IMR-90 (cell line): ENCODE measurements at regions not wholly inside any gene's neighbourhood (a gene's known extent, or its start where the extent isn't known, plus 50 kb on each side); places are given as distances from the start of the nearest gene placed in this dataset.
"Not testable (repeated sequence)": the region's sequence is repeated elsewhere in the genome, so short reads cannot be mapped to it uniquely, and the experiment has no call there.

ENCODE experiments used
- ATAC-seq: fragments of 200-7000 bp; cut with Tn5 transposase; 2 replicates; pipeline ENCODE4 v1.9.1; 2020; ENCODE audit warnings: low read depth, mild to moderate bottlenecking, moderate library complexity
- BruUV-seq: library from RNA; stranded (reverse); fragments of 400-500 nt; replicated peaks from 2 replicates; lab custom pipeline; 2021; lab: Mats Ljungman, UMichigan
- CTCF ChIA-PET: fragments of 300-600 bp; formaldehyde crosslinking; extraction: SDS; loops from one replicate; lab custom pipeline; 2021; ENCODE audit warnings: antibody characterized with exemption; lab: Yijun Ruan, JAX
- POLR2A ChIA-PET: fragments of 300-600 bp; sonication (Branson Sonifier 250); formaldehyde crosslinking; loops from one replicate; lab custom pipeline; 2022; ENCODE audit warnings: antibody characterized with exemption; ENCODE audit not compliant: unreplicated experiment; lab: Charles Lee
- DNase-seq: peaks from one replicate; pipeline ENCODE4 v3.0.0; 2013
- H2AFZ ChIP-seq: replicated peaks from 2 replicates; pipeline ENCODE3; 2013; ENCODE audit warnings: low read length, mild to moderate bottlenecking; ENCODE audit not compliant: poor library complexity
- H2AK5ac ChIP-seq: 2 replicates; pipeline ENCODE4 v1.6.1; 2013; ENCODE audit warnings: low read depth, low read length, inconsistent platforms
- H2AK9ac ChIP-seq: replicated peaks from 2 replicates; pipeline ENCODE3; 2013; ENCODE audit warnings: mild to moderate bottlenecking, low read depth, low read length, moderate library complexity; ENCODE audit not compliant: poor library complexity
- H2BK120ac ChIP-seq: 2 replicates; pipeline ENCODE4 v1.6.1; 2013; ENCODE audit warnings: low read depth, low read length, inconsistent platforms
- H2BK15ac ChIP-seq: 3 replicates; pipeline ENCODE4 v1.6.1; 2013; ENCODE audit warnings: low read depth, low read length, inconsistent platforms
- H2BK20ac ChIP-seq: 2 replicates; pipeline ENCODE4 v1.6.1; 2013; ENCODE audit warnings: low read depth, mild to moderate bottlenecking, inconsistent platforms, low read length, moderate library complexity
- H2BK5ac ChIP-seq: 2 replicates; pipeline ENCODE4 v1.6.1; 2013; ENCODE audit warnings: mild to moderate bottlenecking, low read depth, low read length, inconsistent platforms; ENCODE audit not compliant: poor library complexity, severe bottlenecking
- H3K14ac ChIP-seq: replicated peaks from 2 replicates; pipeline ENCODE4 v1.6.1; 2013; ENCODE audit warnings: low read depth, low read length, inconsistent platforms
- H3K18ac ChIP-seq: 2 replicates; pipeline ENCODE4 v1.6.1; 2013; ENCODE audit warnings: low read depth, low read length, control low read depth
- H3K23ac ChIP-seq: 2 replicates; pipeline ENCODE4 v1.6.1; 2013; ENCODE audit warnings: low read depth, low read length, inconsistent platforms
- H3K27ac ChIP-seq: 2 replicates; pipeline ENCODE4 v1.5.1; 2013; ENCODE audit warnings: mild to moderate bottlenecking, control low read depth, low read length; ENCODE audit not compliant: insufficient read depth
- H3K27me3 ChIP-seq: 2 replicates; pipeline ENCODE4 v1.6.1; 2013; ENCODE audit warnings: low read length; ENCODE audit not compliant: control insufficient read depth, insufficient read depth
- H3K36me3 ChIP-seq: 2 replicates; pipeline ENCODE4 v1.6.1; 2013; ENCODE audit warnings: low read length, mixed read lengths; ENCODE audit not compliant: control insufficient read depth, insufficient read depth
- H3K4ac ChIP-seq: 2 replicates; pipeline ENCODE4 v1.6.1; 2013; ENCODE audit warnings: low read depth, low read length, inconsistent platforms
- H3K4me1 ChIP-seq: 2 replicates; pipeline ENCODE4 v1.6.1; 2013; ENCODE audit warnings: low read length, mixed read lengths; ENCODE audit not compliant: control insufficient read depth, insufficient read depth
- H3K4me2 ChIP-seq: 2 replicates; pipeline ENCODE4 v1.6.1; 2013; ENCODE audit warnings: low read depth, mild to moderate bottlenecking, control low read depth, low read length, moderate library complexity
- H3K4me3 ChIP-seq: 2 replicates; pipeline ENCODE4 v1.5.1; 2013; ENCODE audit warnings: low read depth, mild to moderate bottlenecking, control low read depth, low read length, moderate library complexity; ENCODE audit not compliant: insufficient read depth
- H3K56ac ChIP-seq: 2 replicates; pipeline ENCODE4 v1.6.1; 2013; ENCODE audit warnings: low read length, inconsistent platforms; ENCODE audit not compliant: insufficient read depth; ENCODE audit errors: extremely low read depth
- H3K79me1 ChIP-seq, 2 experiments: 2 replicates each; pipeline ENCODE4 v1.6.1; 2013; ENCODE audit warnings: low read length in 2 of 2, inconsistent platforms in 1 of 2, low read depth in 1 of 2
- H3K9ac ChIP-seq: 2 replicates; pipeline ENCODE4 v1.6.1; 2013; ENCODE audit warnings: low read depth, low read length, control low read depth
- H3K9me1 ChIP-seq: 2 replicates; pipeline ENCODE4 v1.6.1; 2013; ENCODE audit warnings: low read length, inconsistent platforms; ENCODE audit not compliant: insufficient read depth
- H3K9me3 ChIP-seq: 2 replicates; pipeline ENCODE4 v1.6.1; 2013; ENCODE audit warnings: low read length; ENCODE audit not compliant: control insufficient read depth, insufficient read depth
- H4K20me1 ChIP-seq: 2 replicates; pipeline ENCODE4 v1.6.1; 2013; ENCODE audit warnings: low read length, inconsistent platforms; ENCODE audit not compliant: insufficient read depth
- H4K5ac ChIP-seq: 2 replicates; pipeline ENCODE4 v1.6.1; 2013; ENCODE audit warnings: mild to moderate bottlenecking, low read depth, low read length, control low read depth
- H4K8ac ChIP-seq, 2 experiments: 2 replicates each; pipeline ENCODE4 v1.6.1; 2013; ENCODE audit warnings: low read depth in 2 of 2, low read length in 2 of 2, control low read depth in 1 of 2, inconsistent platforms in 1 of 2
- H4K91ac ChIP-seq: 2 replicates; pipeline ENCODE4 v1.6.1; 2013; ENCODE audit warnings: low read depth, low read length, inconsistent platforms; ENCODE audit not compliant: insufficient read depth
- WGBS, 2 experiments: methylation state at CpG; one replicate each; pipeline versions ENCODE4 v1.1.5 to v1.1.7; 2013; ENCODE audit warnings: missing lambda C conversion rate in 2 of 2; ENCODE audit not compliant: insufficient read length in 1 of 2; ENCODE audit errors: extremely low coverage in 2 of 2; 5-methylcytosine and 5-hydroxymethylcytosine counted together
- dilution Hi-C: fragments of 300-500 bp; cut with HindIII; formaldehyde crosslinking; loops from one replicate; pipeline ENCODE4 v1.14.3; 2018; ENCODE audit warnings: low sequenced_read_pairs; ENCODE audit not compliant: unreplicated experiment
- in situ Hi-C: fragments of 300-500 bp; cut with MboI; formaldehyde crosslinking; loops from 3 replicates; pipeline ENCODE4 v1.14.3; 2019; ENCODE audit warnings: low sequenced_read_pairs, inconsistent platforms, mixed read lengths
- intact Hi-C: fragments of 100-400 bp; cut with micrococcal nuclease; formaldehyde crosslinking; loops from 2 replicates; pipeline ENCODE4 v1.10.0; 2022

- H3K4me1 ChIP-seq, H3K27me3 ChIP-seq, H3K79me1 ChIP-seq, H3K27ac ChIP-seq, H3K9me1 ChIP-seq, H3K4me2 ChIP-seq, BruUV-seq, H3K23ac ChIP-seq, ATAC-seq, H4K20me1 ChIP-seq, H3K4me3 ChIP-seq, H3K56ac ChIP-seq, H4K5ac ChIP-seq, H2BK120ac ChIP-seq, H2BK20ac ChIP-seq, H3K9me3 ChIP-seq, H3K14ac ChIP-seq, in situ Hi-C loops, H4K91ac ChIP-seq, H2AFZ ChIP-seq, H3K9ac ChIP-seq, H2BK5ac ChIP-seq, H3K4ac ChIP-seq, H3K18ac ChIP-seq, POLR2A ChIA-PET, H2BK15ac ChIP-seq, H3K36me3 ChIP-seq, dilution Hi-C loops, H2AK9ac ChIP-seq, H4K8ac ChIP-seq, CTCF ChIA-PET, DNase-seq, H2AK5ac ChIP-seq, intact Hi-C loops: not testable (repeated sequence)
- WGBS, 2 experiments, result no CpG with 5 or more reads among the region's 12 CpGs
These were observed 871.7 kb downstream of the IGSF11 start for GRCh38 chr3:118162627-118163588.
